NCI-H69 (cell line): ENCODE measurements at regions not wholly inside any gene's neighbourhood (a gene's known extent, or its start where the extent isn't known, plus 50 kb on each side); places are given as distances from the start of the nearest gene placed in this dataset.
A peak's percentile ranks its signal among the peaks of the same experiment; 100 is the strongest.

Source experiments
- DNase-seq: peaks from one replicate; lab custom pipeline; 2025; lab: John Stamatoyannopoulos, UW

GRCh38 chr10:83577421-83577820 is 561.9 kb upstream of the GHITM start:
- DNase-seq: no peak

DNA sequence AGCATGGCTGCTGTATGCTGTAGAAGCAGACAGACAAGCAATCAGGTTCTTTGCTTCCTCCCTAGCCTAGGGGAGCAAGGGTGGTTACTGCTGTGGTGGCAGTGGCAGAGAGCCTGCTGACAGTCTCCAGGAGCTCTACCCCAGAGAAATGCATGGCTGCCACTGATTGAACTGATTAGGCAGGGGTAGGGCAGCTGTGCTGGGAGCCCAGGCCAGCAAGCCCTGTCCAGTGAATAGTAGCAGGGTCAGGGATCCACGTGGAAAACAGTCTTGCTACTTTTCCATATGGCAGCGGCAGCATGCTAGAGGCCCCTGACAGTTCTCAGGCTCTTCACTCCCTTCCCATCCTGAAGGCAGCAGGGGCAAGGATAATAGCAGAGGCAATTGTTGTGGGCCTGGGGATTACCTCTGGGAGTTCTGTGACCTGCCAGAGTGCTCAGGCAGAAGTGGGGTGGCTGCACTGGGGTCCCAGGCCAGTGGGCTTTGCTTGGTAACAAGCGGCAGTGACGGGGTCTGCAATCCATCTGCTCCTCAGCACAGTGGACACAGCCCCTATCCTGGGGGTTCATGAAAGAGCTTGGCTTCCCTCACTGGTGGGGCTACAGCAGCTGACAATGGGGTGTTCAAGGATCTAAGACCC is 558.8 kb upstream of the GHITM start:
- no peak for DNase-seq

DNA sequence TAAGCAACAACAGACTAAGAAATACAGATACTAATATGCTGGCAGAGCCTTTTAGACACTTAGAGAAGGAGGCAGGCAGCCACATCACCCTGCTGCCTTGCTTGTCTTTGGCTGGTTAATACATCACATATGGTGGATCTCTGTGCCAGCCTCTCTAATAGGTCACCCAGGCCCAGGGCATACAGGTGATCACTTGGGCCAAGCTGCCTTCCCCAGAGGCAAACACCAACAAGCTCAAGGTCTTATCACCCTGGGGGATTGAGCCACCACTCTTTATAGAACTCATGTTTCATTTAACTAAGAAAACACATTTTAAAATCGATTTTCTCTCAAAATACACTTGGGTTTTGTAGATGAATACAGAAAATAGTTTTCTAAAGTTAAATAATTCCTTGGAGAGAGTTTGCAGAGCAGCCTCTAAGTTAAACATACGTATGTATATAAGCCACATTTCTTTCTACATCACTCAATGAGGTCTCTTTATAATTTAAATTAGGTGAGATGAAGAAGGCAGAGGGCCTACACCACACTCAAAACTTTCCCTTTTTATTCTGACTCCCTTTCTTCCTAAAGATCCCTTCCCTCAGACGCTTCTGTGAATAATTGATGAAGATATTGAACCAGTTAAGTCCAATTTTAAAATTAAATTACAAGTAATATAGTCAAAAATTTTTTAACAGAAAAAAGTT is 556.8 kb upstream of the GHITM start:
- no peak for DNase-seq

- no peak for DNase-seq
Measured at GRCh38 chr10:83585686-83586085, 553.6 kb upstream of the GHITM start.

- DNase-seq: no peak
Measured at GRCh38 chr10:83592337-83592935, 546.9 kb upstream of the GHITM start.

- DNase-seq: no peak
Measured at GRCh38 chr10:83603708-83604107, 535.6 kb upstream of the GHITM start.

GRCh38 chr10:83605783-83606630 is 533.3 kb upstream of the GHITM start:
- DNase-seq: peak; percentile 45

DNA sequence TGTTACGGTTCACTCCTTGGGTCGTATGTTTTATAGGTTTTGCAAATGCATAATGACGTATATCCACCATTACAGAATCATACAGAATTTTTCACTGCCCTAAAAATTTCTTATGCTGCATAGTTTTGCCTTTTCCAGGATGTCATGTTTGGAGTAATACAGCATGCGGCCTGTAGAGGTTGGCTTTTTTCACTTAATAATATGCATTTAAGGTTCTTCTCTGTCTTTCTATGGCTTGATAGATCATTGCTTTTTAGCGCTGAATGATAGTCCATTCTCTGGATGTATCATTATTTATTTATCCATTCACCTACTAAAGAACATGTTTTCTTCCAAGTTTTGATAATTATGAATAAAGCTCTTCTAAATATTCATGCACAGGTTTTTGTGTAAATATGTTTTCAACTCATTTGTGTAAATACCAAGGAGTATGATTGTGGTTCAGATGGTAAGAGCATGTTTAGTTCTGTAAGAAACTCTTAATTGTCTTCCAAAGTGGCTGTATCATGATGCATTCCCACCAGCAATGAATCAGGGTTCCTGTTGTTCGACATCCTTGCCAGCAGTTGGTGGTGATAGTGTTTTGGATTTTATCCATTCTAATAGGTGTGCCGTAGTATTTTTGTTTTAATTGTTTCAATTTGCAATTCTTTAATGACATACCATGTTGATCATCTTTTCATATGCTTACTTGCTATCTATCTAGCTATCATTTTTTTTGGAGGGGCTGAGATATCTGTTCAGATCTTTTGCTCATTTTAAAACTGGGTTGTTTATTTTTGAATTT is 531.2 kb upstream of the GHITM start:
- no peak for DNase-seq

DNA sequence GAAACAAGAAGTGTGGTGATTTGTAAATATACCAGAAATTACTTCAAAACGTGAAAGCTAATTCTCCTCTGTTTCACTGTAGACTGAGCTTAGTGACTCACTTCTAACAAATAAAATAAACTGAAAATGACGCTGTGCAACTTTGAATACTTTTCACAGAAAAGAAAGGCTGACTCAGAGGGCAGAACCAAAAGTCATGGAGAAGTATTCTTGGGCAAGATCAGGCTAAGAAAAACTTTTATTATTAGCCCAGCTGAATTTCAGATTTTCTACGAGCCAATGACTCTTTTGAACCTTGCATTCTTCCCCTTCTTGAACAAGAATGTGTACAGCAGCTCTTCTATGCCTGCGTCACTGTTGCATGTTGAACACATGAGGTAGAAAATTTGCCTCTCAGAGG is 527.3 kb upstream of the GHITM start:
- no peak for DNase-seq

- no peak for DNase-seq
Measured at GRCh38 chr10:83612746-83613145, 526.6 kb upstream of the GHITM start.

- DNase-seq: no peak
Measured at GRCh38 chr10:83617172-83617571, 522.1 kb upstream of the GHITM start.

DNA sequence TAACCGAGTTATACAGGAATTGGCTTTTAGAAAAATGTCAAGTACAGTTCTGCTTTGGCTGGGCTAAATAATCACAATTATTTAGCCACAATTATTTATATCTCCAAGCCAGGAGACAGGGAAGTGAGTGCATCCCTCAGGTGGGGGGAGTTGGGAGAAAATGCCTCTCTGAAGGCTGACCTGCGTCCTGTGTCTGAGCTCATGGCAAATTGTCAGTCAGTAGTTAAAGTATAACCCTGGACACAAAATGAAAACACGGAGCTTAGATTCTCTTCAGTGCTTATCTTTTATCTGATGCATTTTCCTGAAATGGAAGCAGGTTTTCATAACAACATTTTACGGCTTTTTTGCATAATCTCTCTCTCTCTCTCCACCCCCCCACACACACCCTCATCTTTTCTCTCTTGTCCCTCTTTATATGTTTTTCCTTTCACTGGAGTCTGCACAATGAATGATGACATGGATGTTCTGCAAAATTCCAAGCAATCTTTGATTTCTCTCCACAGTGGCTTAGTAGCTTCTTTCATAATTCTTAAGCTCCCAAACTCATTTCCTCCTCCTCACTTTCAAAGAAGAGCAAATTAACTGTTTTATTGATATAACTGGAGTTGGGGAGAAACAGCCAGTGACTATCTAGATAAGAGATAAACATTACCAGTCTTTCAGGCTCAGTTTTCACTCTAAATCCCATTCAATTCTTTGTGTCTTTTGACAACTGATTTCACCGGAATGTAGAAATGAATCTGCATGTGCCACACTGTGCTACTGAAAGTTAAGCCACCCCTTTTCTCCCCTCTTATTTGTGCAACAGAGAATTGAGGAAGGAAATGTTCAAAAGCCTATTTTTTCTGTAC is 521.4 kb upstream of the GHITM start:
- no peak for DNase-seq

- no peak for DNase-seq
Measured at GRCh38 chr10:83625831-83626360, 513.4 kb upstream of the GHITM start.

DNA sequence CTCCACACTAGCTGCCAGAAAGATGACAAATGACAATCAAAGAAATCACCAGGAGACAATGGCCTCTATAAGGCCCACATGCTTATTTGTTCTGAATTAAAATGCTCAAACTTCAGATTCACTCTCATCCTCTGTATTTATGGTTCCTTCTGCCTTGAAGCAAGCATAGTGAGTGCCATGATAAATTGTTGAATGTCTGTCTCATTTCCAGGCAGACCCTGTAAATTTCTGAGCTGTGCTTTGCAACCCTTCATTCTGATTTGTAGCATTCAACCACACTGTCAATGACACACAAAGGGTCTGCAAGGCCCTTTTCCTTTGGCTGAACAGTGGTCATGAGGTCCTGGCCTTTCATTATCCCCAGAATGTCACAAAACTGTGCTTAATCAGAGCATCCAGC is 506.6 kb upstream of the GHITM start:
- no peak for DNase-seq

- no peak for DNase-seq
Measured at GRCh38 chr10:83633547-83633946, 505.8 kb upstream of the GHITM start.

DNA sequence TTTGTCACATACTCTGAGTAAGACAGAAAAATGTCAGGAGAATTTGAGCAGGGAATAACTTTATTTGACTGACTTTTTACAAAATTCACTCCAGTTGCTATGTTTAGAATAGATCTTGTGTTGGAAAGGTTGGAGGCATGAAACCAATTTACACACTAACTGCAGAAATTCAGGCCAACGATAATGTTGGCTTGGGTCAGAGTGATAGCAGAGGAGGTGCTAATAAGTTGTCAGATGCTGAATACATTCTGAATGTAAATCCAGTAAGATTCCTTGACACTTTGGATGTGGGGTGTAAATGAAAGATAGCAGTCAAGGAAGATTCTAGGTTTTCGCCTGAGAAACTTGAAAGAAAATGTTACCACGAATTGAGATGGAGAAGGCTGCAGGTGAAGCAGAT is 502.5 kb upstream of the GHITM start:
- DNase-seq: no peak

DNA sequence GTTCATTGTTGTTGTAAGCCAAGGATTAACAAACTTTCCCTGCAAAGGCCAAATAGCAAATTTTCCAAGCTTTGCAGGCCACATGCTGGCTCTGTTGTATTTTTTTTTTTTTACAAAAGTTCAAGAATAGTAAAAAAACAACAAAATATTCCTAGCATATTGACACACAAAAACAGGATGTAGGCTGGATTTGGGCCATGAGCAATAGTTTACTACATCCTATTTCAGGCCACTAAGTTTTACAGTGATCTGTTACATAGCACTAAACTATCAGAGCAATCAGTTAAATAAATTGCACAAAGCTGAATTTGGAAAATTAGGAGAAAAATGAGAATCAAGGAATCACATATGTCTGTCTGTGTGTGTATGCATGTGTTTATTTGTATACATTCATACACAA is 491.8 kb upstream of the GHITM start:
- no peak for DNase-seq

- DNase-seq: no peak
Measured at GRCh38 chr10:83648201-83648600, 491.1 kb upstream of the GHITM start.

DNA sequence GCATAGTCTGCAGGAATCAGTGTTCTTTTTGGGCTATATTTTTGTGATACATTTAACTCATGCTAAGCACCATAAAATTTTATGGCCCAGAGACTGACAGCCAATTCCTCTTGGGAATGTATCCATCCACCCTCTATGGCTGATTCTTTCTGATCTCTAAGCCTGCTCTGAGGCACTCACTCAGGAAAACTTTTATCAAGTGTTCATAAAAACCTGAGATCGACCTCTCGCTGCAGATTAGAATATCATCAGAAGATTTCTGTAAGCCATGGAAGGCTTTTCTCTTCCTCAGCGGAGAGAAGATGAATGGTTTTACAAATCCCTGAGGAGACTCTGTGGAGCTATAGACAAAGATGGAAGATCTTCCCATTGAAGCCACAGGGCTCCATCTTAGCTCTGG is 489.8 kb upstream of the GHITM start:
- DNase-seq: no peak

GRCh38 chr10:83654689-83655088 is 484.6 kb upstream of the GHITM start:
- DNase-seq: no peak

- DNase-seq: no peak
Measured at GRCh38 chr10:83656924-83657323, 482.4 kb upstream of the GHITM start.
